OCI-LY1 (cell line): ENCODE measurements at regions not wholly inside any gene's neighbourhood (a gene's known extent, or its start where the extent isn't known, plus 50 kb on each side); places are given as distances from the start of the nearest gene placed in this dataset.

ENCODE experiments used
- H2AFZ ChIP-seq: fragments of 200-600 bp; sonication (generic), shearing (Covaris generic); 2 replicates; pipeline ENCODE4 v1.6.0; 2014; ENCODE audit warnings: antibody characterized with exemption, mild to moderate bottlenecking, low read length
- H3F3A ChIP-seq: fragments of 200-600 bp; sonication (generic), shearing (Covaris generic); 2 replicates; pipeline ENCODE4 v1.6.0; 2014; ENCODE audit warnings: mild to moderate bottlenecking, antibody characterized with exemption, low read length, moderate library complexity; ENCODE audit not compliant: insufficient read depth
- H3K27ac ChIP-seq: fragments of 200-600 bp; sonication (generic); 2 replicates; pipeline ENCODE4 v1.5.1; 2014; ENCODE audit warnings: low read length, mixed run types, mild to moderate bottlenecking, low read depth; ENCODE audit not compliant: poor library complexity, severe bottlenecking
- H3K27me3 ChIP-seq: fragments of 200-600 bp; sonication (generic); 2 replicates; pipeline ENCODE4 v1.6.0; 2014; ENCODE audit warnings: antibody characterized with exemption, mild to moderate bottlenecking, low read length, moderate library complexity; ENCODE audit not compliant: insufficient read depth
- H3K36me3 ChIP-seq: fragments of 200-600 bp; sonication (generic); 2 replicates; pipeline ENCODE4 v1.6.1; 2014; ENCODE audit warnings: mild to moderate bottlenecking, antibody characterized with exemption, low read length, moderate library complexity, mixed read lengths; ENCODE audit not compliant: insufficient read depth
- H3K4me1 ChIP-seq: fragments of 200-600 bp; sonication (generic); 2 replicates; pipeline ENCODE4 v1.5.1; 2014; ENCODE audit warnings: mild to moderate bottlenecking, low read length, moderate library complexity; ENCODE audit not compliant: insufficient read depth, severe bottlenecking
- H3K4me2 ChIP-seq: fragments of 200-600 bp; sonication (generic), shearing (Covaris generic); 2 replicates; pipeline ENCODE4 v1.6.1; 2014; ENCODE audit warnings: low read length
- H3K4me3 ChIP-seq: fragments of 200-600 bp; sonication (generic); 2 replicates; pipeline ENCODE4 v1.5.1; 2014; ENCODE audit warnings: low read length, low read depth, mild to moderate bottlenecking, mixed read lengths; ENCODE audit not compliant: poor library complexity, severe bottlenecking
- H3K79me2 ChIP-seq: fragments of 200-600 bp; shearing (Covaris generic); 2 replicates; pipeline ENCODE4 v1.6.1; 2016; ENCODE audit warnings: mixed run types, low read length, mixed read lengths; ENCODE audit not compliant: insufficient read depth
- H3K9ac ChIP-seq: fragments of 200-600 bp; sonication (generic), shearing (Covaris generic); 2 replicates; pipeline ENCODE4 v1.6.1; 2014; ENCODE audit warnings: mild to moderate bottlenecking, low read length, mixed read lengths
- H3K9me2 ChIP-seq: fragments of 200-600 bp; sonication (generic), shearing (Covaris generic); 2 replicates; pipeline ENCODE4 v1.6.1; 2014; ENCODE audit warnings: low read depth, mild to moderate bottlenecking, low read length, mixed read lengths
- H3K9me3 ChIP-seq: fragments of 200-600 bp; shearing (Covaris generic); 2 replicates; pipeline ENCODE4 v1.6.1; 2014; ENCODE audit warnings: low read length, mixed read lengths
- H4K20me1 ChIP-seq: fragments of 200-600 bp; sonication (generic), shearing (Covaris generic); 2 replicates; pipeline ENCODE4 v1.6.0; 2016; ENCODE audit warnings: mild to moderate bottlenecking, low read length; ENCODE audit not compliant: insufficient read depth
- CTCF ChIP-seq: fragments of 200-600 bp; sonication (generic), shearing (Covaris generic); IDR thresholded peaks from 2 replicates; pipeline ENCODE4 v1.5.1; 2017; ENCODE audit warnings: mild to moderate bottlenecking, antibody characterized with exemption, low read length, moderate library complexity, mixed read lengths
- EZH2 ChIP-seq: fragments of 200-600 bp; sonication (generic), shearing (Covaris generic); IDR thresholded peaks from 2 replicates; pipeline ENCODE4 v1.8.0; 2017; ENCODE audit warnings: borderline replicate concordance, mixed run types, mild to moderate bottlenecking, antibody characterized with exemption, low read length, moderate library complexity, mixed read lengths

GRCh38 chr17:77467521-77467920 lies 326.8 kb downstream of the SEC14L1 start:
- no peak overlapping the region for H2AFZ ChIP-seq
- H3K9ac ChIP-seq = no peak overlapping the region; the same call in 1 of the 2 replicates
- H3K27me3 ChIP-seq = no peaks in the 10 kb centered on the region
- H3K79me2 ChIP-seq = peaks cover 73% of the 10 kb centered on the region
- peak overlapping the region; percentile 66; the same call in 1 of the 2 replicates for H3K4me2 ChIP-seq
- no peaks in the 10 kb centered on the region for H3K9me3 ChIP-seq
- peaks cover 99% of the 10 kb centered on the region for H3K4me1 ChIP-seq
- TF ChIP-seq CTCF (no peak), EZH2 (no peak)
- H3K36me3 ChIP-seq = peaks cover 72% of the 10 kb centered on the region
- H3K4me3 ChIP-seq = no peak overlapping the region
- H3K27ac ChIP-seq = peak overlapping the region; percentile 99
- H4K20me1 ChIP-seq = no peaks in the 10 kb centered on the region
- peaks cover 8% of the 10 kb centered on the region for H3F3A ChIP-seq
- H3K9me2 ChIP-seq = no peaks in the 10 kb centered on the region

- Histone ChIP-seq H3K27me3 (no peaks in the 10 kb centered on the region), H3K79me2 (peaks cover 78% of the 10 kb centered on the region), H4K20me1 (no peaks in the 10 kb centered on the region), H3K4me1 (peaks cover 100% of the 10 kb centered on the region), H3K9me3 (no peaks in the 10 kb centered on the region), H3K9me2 (no peaks in the 10 kb centered on the region), H3K4me3 (no peak overlapping the region), H3K27ac (peak overlapping the region; percentile 99), H3K4me2 (peak overlapping the region; percentile 14; the same call in 1 of the 2 replicates), H2AFZ (no peak overlapping the region), H3K9ac (no peak overlapping the region), H3F3A (peaks cover 13% of the 10 kb centered on the region), H3K36me3 (peaks cover 76% of the 10 kb centered on the region)
- TF ChIP-seq EZH2 = no peak
- no peak for TF ChIP-seq CTCF
Observed at GRCh38 chr17:77468897-77469296, 328.1 kb downstream of the SEC14L1 start.

DNA sequence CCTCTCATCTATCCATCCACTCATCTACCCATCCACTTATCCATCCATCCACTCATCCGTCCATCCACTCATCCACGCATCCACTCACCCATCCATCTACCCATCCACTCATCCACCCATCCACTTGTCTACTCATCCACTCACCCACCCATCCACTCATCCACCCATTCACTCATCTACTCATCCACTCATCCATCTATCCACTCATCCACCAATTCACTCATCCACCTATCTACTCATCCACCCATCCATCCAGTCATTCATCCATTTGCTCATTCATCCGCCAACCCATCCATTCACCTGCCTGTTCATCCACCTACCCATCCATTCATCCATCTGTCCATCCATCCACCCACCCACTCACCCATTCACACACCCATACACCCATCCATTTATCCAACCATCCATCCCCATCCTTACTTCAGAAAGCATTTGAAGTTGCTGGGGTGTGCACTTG lies 329.6 kb downstream of the SEC14L1 start:
- H3K27me3 ChIP-seq = no peaks in the 10 kb centered on the region
- H3K4me3 ChIP-seq = peak overlapping the region; percentile 49
- H3F3A ChIP-seq = peaks cover 6% of the 10 kb centered on the region; the same call in 1 of the 2 replicates
- H3K4me2 ChIP-seq = peak overlapping the region; percentile 76; the same call in 1 of the 2 replicates
- H3K36me3 ChIP-seq = peaks cover 83% of the 10 kb centered on the region
- H2AFZ ChIP-seq = no peak overlapping the region
- peaks cover 100% of the 10 kb centered on the region for H3K4me1 ChIP-seq
- H3K27ac ChIP-seq = peak overlapping the region; percentile 99
- TF ChIP-seq EZH2 (no peak), CTCF (no peak)
- no peaks in the 10 kb centered on the region for H4K20me1 ChIP-seq
- peak overlapping the region; percentile 76; the same call in 1 of the 2 replicates for H3K9ac ChIP-seq
- no peaks in the 10 kb centered on the region for H3K9me2 ChIP-seq
- peaks cover 93% of the 10 kb centered on the region for H3K79me2 ChIP-seq
- no peaks in the 10 kb centered on the region for H3K9me3 ChIP-seq
